DND-41 (cell line): ENCODE measurements at regions not wholly inside any gene's neighbourhood (a gene's known extent, or its start where the extent isn't known, plus 50 kb on each side); places are given as distances from the start of the nearest gene placed in this dataset.
"Not testable (repeated sequence)": the region's sequence is repeated elsewhere in the genome, so short reads cannot be mapped to it uniquely, and the experiment has no call there.

Experiments used
- ATAC-seq: fragments of 200-7000 bp; cut with Tn5 transposase; 3 replicates; pipeline ENCODE4 v1.9.1; 2021; ENCODE audit warnings: low read depth; ENCODE audit not compliant: insufficient read depth
- DNase-seq: peaks from one replicate; pipeline ENCODE4 v3.0.0-alpha.2; 2020
- H2AFZ ChIP-seq: 2 replicates; pipeline ENCODE4 v1.6.0; 2012; ENCODE audit warnings: low read depth, low read length
- H3K27ac ChIP-seq: 2 replicates; pipeline ENCODE4 v1.5.1; 2012; ENCODE audit warnings: low read length, inconsistent platforms
- H3K27me3 ChIP-seq: fragments of 200-600 bp; sonication (generic); 2 replicates; pipeline ENCODE4 v1.6.0; 2012; ENCODE audit warnings: low read length, mild to moderate bottlenecking, inconsistent platforms; ENCODE audit not compliant: insufficient read depth, poor library complexity
- H3K36me3 ChIP-seq: 2 replicates; pipeline ENCODE4 v1.5.1; 2012; ENCODE audit warnings: low read length, inconsistent platforms; ENCODE audit not compliant: insufficient read depth
- H3K4me1 ChIP-seq: 2 replicates; pipeline ENCODE4 v1.5.1; 2012; ENCODE audit warnings: mild to moderate bottlenecking, low read length; ENCODE audit not compliant: insufficient read depth
- H3K4me2 ChIP-seq: 2 replicates; pipeline ENCODE4 v1.6.0; 2012; ENCODE audit warnings: mild to moderate bottlenecking, moderate library complexity, low read length, inconsistent platforms; ENCODE audit not compliant: insufficient read depth
- H3K4me3 ChIP-seq, 2 experiments: fragments of 200-600 bp in 1 of 2; shearing (Covaris generic) in 1 of 2; 2 replicates each; pipeline ENCODE4 v1.5.1; 2012 to 2016; ENCODE audit warnings: inconsistent platforms in 2 of 2, low read length in 2 of 2, mild to moderate bottlenecking in 2 of 2, low read depth in 1 of 2, moderate library complexity in 1 of 2
- H3K79me2 ChIP-seq: 2 replicates; pipeline ENCODE4 v1.6.0; 2012; ENCODE audit warnings: low read length, inconsistent platforms; ENCODE audit not compliant: insufficient read depth
- H3K9ac ChIP-seq: 2 replicates; pipeline ENCODE4 v1.6.0; 2012; ENCODE audit warnings: low read depth, mild to moderate bottlenecking, inconsistent platforms, low read length, moderate library complexity
- H3K9me3 ChIP-seq: 2 replicates; pipeline ENCODE4 v1.5.1; 2012; ENCODE audit warnings: low read length, moderate library complexity, mild to moderate bottlenecking, inconsistent platforms; ENCODE audit not compliant: insufficient read depth, severe bottlenecking
- H4K20me1 ChIP-seq: 2 replicates; pipeline ENCODE4 v1.6.0; 2012; ENCODE audit warnings: low read length; ENCODE audit not compliant: insufficient read depth
- EZH2 ChIP-seq: IDR thresholded peaks from 3 replicates; pipeline ENCODE4 v1.6.1; 2012; ENCODE audit warnings: borderline replicate concordance, low read depth, mild to moderate bottlenecking, moderate library complexity, low read length, inconsistent platforms; ENCODE audit not compliant: severe bottlenecking
- TF ChIP-seq, protein P1 (sequence below): IDR thresholded peaks from 2 replicates; pipeline ENCODE4 v1.5.1; 2012; ENCODE audit warnings: borderline replicate concordance, low read length, moderate library complexity, mild to moderate bottlenecking; ENCODE audit not compliant: poor library complexity, severe bottlenecking; ENCODE audit errors: extremely low read depth

DNA sequence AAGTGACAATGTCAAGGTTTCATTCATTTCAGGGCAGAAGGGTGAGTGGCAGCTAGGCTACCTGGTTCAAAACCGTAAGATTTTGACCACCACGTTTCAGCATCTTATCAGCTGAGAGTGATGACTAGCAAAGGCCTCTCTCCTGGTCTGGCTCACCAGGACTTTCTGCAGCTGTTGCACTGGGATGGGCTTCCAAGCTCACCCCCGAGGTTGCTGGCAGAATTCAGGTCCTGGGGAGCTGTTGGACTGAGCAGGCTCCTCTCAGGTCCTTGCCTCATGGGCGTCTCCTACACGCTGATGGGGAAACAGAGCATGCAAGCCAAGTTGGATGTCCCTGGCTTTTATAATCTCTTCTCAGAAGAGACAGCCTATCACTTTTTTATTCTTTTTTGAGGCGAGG, 88.8 kb upstream of the RNU6-1 start:
- TF ChIP-seq, protein P1, sequence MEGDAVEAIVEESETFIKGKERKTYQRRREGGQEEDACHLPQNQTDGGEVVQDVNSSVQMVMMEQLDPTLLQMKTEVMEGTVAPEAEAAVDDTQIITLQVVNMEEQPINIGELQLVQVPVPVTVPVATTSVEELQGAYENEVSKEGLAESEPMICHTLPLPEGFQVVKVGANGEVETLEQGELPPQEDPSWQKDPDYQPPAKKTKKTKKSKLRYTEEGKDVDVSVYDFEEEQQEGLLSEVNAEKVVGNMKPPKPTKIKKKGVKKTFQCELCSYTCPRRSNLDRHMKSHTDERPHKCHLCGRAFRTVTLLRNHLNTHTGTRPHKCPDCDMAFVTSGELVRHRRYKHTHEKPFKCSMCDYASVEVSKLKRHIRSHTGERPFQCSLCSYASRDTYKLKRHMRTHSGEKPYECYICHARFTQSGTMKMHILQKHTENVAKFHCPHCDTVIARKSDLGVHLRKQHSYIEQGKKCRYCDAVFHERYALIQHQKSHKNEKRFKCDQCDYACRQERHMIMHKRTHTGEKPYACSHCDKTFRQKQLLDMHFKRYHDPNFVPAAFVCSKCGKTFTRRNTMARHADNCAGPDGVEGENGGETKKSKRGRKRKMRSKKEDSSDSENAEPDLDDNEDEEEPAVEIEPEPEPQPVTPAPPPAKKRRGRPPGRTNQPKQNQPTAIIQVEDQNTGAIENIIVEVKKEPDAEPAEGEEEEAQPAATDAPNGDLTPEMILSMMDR = no peak
- no peak for TF ChIP-seq EZH2
- Histone ChIP-seq H3K9ac (no peak overlapping the region), H3K9me3 (no peaks in the 10 kb centered on the region), H3K4me1 (no peaks in the 10 kb centered on the region), H3K36me3 (no peaks in the 10 kb centered on the region), H3K27ac (no peak overlapping the region), H3K4me2 (no peak overlapping the region), H3K79me2 (no peaks in the 10 kb centered on the region), H4K20me1 (no peaks in the 10 kb centered on the region), H3K4me3 (no peak overlapping the region), H3K27me3 (no peaks in the 10 kb centered on the region), H2AFZ (no peak overlapping the region)
- DNase-seq (no peak), ATAC-seq (no peak)

DNA sequence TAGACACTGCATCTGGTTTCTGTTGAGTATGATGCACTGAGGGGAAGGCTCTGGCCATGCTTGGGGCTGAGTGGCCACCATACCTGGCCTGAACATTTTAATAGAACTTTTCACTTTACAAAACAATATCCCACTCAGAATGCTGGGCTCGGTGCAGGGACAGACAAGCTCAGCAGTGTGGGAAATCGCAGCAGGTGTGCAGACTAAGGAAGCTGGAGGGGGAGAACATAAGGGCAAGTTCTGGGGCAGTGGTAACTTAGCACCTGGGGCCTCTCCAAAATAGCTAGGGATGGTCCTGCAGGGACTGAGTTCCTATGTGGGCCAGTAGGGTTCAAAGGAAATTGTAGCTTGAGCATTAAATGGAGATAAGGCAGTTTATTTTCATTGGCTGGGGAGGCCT, 90.9 kb upstream of the RNU6-1 start:
- Histone ChIP-seq H4K20me1 (no peaks in the 10 kb centered on the region), H3K4me3 (no peak overlapping the region), H3K9ac (no peak overlapping the region), H3K4me1 (no peaks in the 10 kb centered on the region), H3K9me3 (no peaks in the 10 kb centered on the region), H3K36me3 (no peaks in the 10 kb centered on the region), H3K4me2 (no peak overlapping the region), H2AFZ (no peak overlapping the region), H3K27ac (no peak overlapping the region), H3K27me3 (no peaks in the 10 kb centered on the region), H3K79me2 (no peaks in the 10 kb centered on the region)
- DNase-seq (no peak), ATAC-seq (no peak)
- no peak for TF ChIP-seq EZH2
- TF ChIP-seq, protein P1 = no peak

DNA sequence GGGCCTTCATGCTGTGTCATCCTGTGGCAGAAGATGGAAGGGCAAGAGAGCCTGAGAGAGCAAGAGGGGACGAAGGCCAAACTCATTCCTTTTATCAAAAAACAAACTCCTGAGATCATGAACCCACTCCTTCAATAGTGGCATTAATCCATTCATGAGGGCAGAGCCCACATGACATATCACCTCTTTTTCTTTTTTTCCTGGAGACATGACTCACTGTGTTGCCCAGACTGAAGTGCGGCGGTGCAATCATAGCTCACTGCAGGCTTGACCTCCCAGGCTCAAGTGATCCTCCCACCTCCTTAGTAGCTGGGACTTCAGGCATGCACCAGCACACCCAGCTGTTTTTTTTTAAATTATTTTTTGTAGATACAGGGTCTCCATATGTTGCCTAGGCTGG, 92.0 kb upstream of the RNU6-1 start:
- Histone ChIP-seq H3K4me1 (no peaks in the 10 kb centered on the region), H3K27ac (no peak overlapping the region), H3K9me3 (no peaks in the 10 kb centered on the region), H2AFZ (no peak overlapping the region), H3K79me2 (no peaks in the 10 kb centered on the region), H3K4me3 (no peak overlapping the region), H3K36me3 (no peaks in the 10 kb centered on the region), H4K20me1 (no peaks in the 10 kb centered on the region), H3K9ac (no peak overlapping the region), H3K4me2 (no peak overlapping the region), H3K27me3 (no peaks in the 10 kb centered on the region)
- no peak for ATAC-seq
- no peak for DNase-seq
- no peak for TF ChIP-seq EZH2
- TF ChIP-seq, protein P1 = no peak

DNA sequence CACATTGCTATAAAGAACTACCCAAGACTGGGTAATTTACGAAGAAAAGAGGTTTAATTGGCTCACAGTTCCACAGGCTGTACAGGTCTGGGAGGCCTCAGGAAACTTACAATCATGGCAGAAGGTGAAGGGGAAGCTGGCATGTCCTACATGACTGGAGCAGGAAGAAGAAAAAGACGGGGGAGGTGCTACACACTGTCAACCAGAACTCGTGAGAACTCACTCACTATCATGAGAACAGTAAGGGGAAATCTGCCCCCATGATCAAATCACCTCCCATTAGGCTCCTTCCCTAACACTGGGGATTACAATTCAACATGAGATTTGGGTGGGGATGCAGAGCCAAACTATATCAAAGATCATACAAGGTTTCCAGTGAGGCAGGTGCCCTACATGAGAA, 94.3 kb upstream of the RNU6-1 start:
- H3K4me2 ChIP-seq, H3K36me3 ChIP-seq, H3K9ac ChIP-seq, H3K27me3 ChIP-seq, H2AFZ ChIP-seq, DNase-seq, H3K4me3 ChIP-seq, H3K4me1 ChIP-seq, H3K27ac ChIP-seq, H3K79me2 ChIP-seq, H4K20me1 ChIP-seq, ATAC-seq, H3K9me3 ChIP-seq: not testable (repeated sequence)
